Sigmoid colon (tissue), 6 donors: ENCODE measurements at regions not wholly inside any gene's neighbourhood (a gene's known extent, or its start where the extent isn't known, plus 50 kb on each side); places are given as distances from the start of the nearest gene placed in this dataset.

Experiments used
- DNase-seq: peaks from one replicate; pipeline ENCODE4 v3.0.0-alpha.2; 2019
- H3K27ac ChIP-seq, 4 donors: fragments of 200-600 bp; sonication (generic); one replicate each; pipeline ENCODE4 v1.5.1; 2016 to 2019; ENCODE audit warnings: mild to moderate bottlenecking in 1 of 4
- H3K27me3 ChIP-seq, 3 donors: fragments of 200-600 bp; sonication (generic); one replicate each; pipeline ENCODE4 v1.5.1; 2019; ENCODE audit warnings: mild to moderate bottlenecking in 1 of 3
- H3K36me3 ChIP-seq, 4 donors: fragments of 200-600 bp; sonication (generic); one replicate each; pipeline ENCODE4 v1.5.1; 2016 to 2019
- H3K4me1 ChIP-seq, 4 donors: fragments of 200-600 bp; sonication (generic); one replicate each; pipeline ENCODE4 v1.5.1; 2017 to 2019
- H3K4me3 ChIP-seq, 4 donors: fragments of 200-600 bp; sonication (generic); one replicate each; pipeline ENCODE4 v1.5.1; 2017 to 2019; ENCODE audit warnings: mild to moderate bottlenecking in 2 of 4, moderate library complexity in 1 of 4
- H3K9me3 ChIP-seq, 4 donors: fragments of 200-600 bp in 3 of 4; sonication (generic) in 3 of 4; one replicate each; pipeline versions ENCODE4 v1.5.1 to v1.6.1; 2013 to 2019
- CTCF ChIP-seq, 4 experiments: fragments of 450-650 bp in 3 of 4; fragments of 200-600 bp in 1 of 4; IDR thresholded peaks; one replicate each; pipeline ENCODE4 v1.5.1; 2016 to 2019; ENCODE audit warnings: antibody characterized with exemption in 4 of 4, mild to moderate bottlenecking in 3 of 4, moderate library complexity in 2 of 4
- EP300 ChIP-seq, 4 donors: sonication (generic); formaldehyde crosslinking; IDR thresholded peaks; one replicate each; pipeline ENCODE4 v1.6.1; 2017; ENCODE audit warnings: antibody characterized with exemption in 4 of 4
- POLR2A ChIP-seq, 2 donors: fragments of 450-650 bp; IDR thresholded peaks; one replicate each; pipeline ENCODE4 v1.6.1; 2016; ENCODE audit warnings: antibody characterized with exemption in 2 of 2, mild to moderate bottlenecking in 2 of 2, moderate library complexity in 2 of 2
- POLR2AphosphoS5 ChIP-seq, 4 donors: sonication (generic); formaldehyde crosslinking; IDR thresholded peaks; one replicate each; pipeline ENCODE4 v1.6.1; 2017; ENCODE audit warnings: antibody characterized with exemption in 4 of 4
- WGBS, 2 donors: extraction: QIAGEN DNeasy Blood & Tissue Kit; methylation state at CpG; one replicate each; pipeline ENCODE4 v1.1.7; 2013; 5-methylcytosine and 5-hydroxymethylcytosine counted together
- intact Hi-C: fragments of 100-400 bp; cut with DNase I; formaldehyde crosslinking; loops from one replicate; pipeline ENCODE4 v1.15.1; 2023
- donor health status: healthy with polysubstance abuse.
- donor health status: healthy.

- TF ChIP-seq EP300 (IDR thresholded peaks at IDR 0.05) = no peak
- TF ChIP-seq POLR2AphosphoS5 (IDR thresholded peaks at IDR 0.05) = no peak
- TF ChIP-seq POLR2A (IDR thresholded peaks at IDR 0.05) = no peak
- no peak for TF ChIP-seq CTCF (IDR thresholded peaks at IDR 0.05)
- no peaks in the 10 kb centered on the region for H3K4me1 ChIP-seq
- no peak for DNase-seq
- WGBS, 2 donors = 4 to 15% methylated on average over 1 of the region's 1 CpG
- H3K4me3 ChIP-seq = no peak overlapping the region
- H3K9me3 ChIP-seq = peaks cover 0 to 3% (median 0%) of the 10 kb centered on the region in 4 donors
- H3K27me3 ChIP-seq = no peaks in the 10 kb centered on the region
- H3K36me3 ChIP-seq = no peaks in the 10 kb centered on the region
- H3K27ac ChIP-seq = no peak overlapping the region
- intact Hi-C loops = no loop called here
Measured at GRCh38 chr18:14919666-14920065, 171.7 kb downstream of the ANKRD30B start.

- Histone ChIP-seq H3K27me3 (no peaks in the 10 kb centered on the region), H3K9me3 (no peaks in the 10 kb centered on the region), H3K4me3 (no peak overlapping the region), H3K27ac (no peak overlapping the region), H3K36me3 (no peaks in the 10 kb centered on the region), H3K4me1 (no peaks in the 10 kb centered on the region)
- TF ChIP-seq POLR2AphosphoS5 (IDR thresholded peaks at IDR 0.05) (no peak), POLR2A (IDR thresholded peaks at IDR 0.05) (no peak), CTCF (IDR thresholded peaks at IDR 0.05) (no peak), EP300 (IDR thresholded peaks at IDR 0.05) (no peak)
- DNase-seq = no peak
- WGBS, 2 donors = 14 to 74% methylated on average over 5 of the region's 5 CpGs
- intact Hi-C loops = no loop called here
Measured at GRCh38 chr18:14921031-14921430, 173.1 kb downstream of the ANKRD30B start.

GRCh38 chr18:14921547-14921946, 173.6 kb downstream of the ANKRD30B start:
- DNase-seq = no peak
- Histone ChIP-seq H3K4me3 (no peak overlapping the region), H3K27ac (no peak overlapping the region), H3K9me3 (no peaks in the 10 kb centered on the region), H3K36me3 (no peaks in the 10 kb centered on the region), H3K27me3 (no peaks in the 10 kb centered on the region), H3K4me1 (no peaks in the 10 kb centered on the region)
- intact Hi-C loops = no loop called here
- no peak for TF ChIP-seq POLR2A (IDR thresholded peaks at IDR 0.05)
- no peak for TF ChIP-seq CTCF (IDR thresholded peaks at IDR 0.05)
- TF ChIP-seq POLR2AphosphoS5 (IDR thresholded peaks at IDR 0.05) = no peak
- no peak for TF ChIP-seq EP300 (IDR thresholded peaks at IDR 0.05)
- WGBS, 2 donors = 17 to 70% methylated on average over 4 of the region's 4 CpGs

- no peaks in the 10 kb centered on the region for H3K4me1 ChIP-seq
- WGBS, 2 donors = 62 to 77% methylated on average over 3 of the region's 3 CpGs
- H3K36me3 ChIP-seq = no peaks in the 10 kb centered on the region
- no peaks in the 10 kb centered on the region for H3K27me3 ChIP-seq
- H3K27ac ChIP-seq = no peak overlapping the region
- intact Hi-C loops = no loop called here
- no peak for TF ChIP-seq CTCF (IDR thresholded peaks at IDR 0.05)
- TF ChIP-seq POLR2A (IDR thresholded peaks at IDR 0.05) = no peak
- TF ChIP-seq EP300 (IDR thresholded peaks at IDR 0.05) = no peak
- no peak for TF ChIP-seq POLR2AphosphoS5 (IDR thresholded peaks at IDR 0.05)
- no peak for DNase-seq
- H3K9me3 ChIP-seq = no peaks in the 10 kb centered on the region
- no peak overlapping the region for H3K4me3 ChIP-seq
Measured at GRCh38 chr18:14922031-14922430, 174.1 kb downstream of the ANKRD30B start.

- H3K4me3 ChIP-seq = no peak overlapping the region
- no peaks in the 10 kb centered on the region for H3K4me1 ChIP-seq
- H3K36me3 ChIP-seq = no peaks in the 10 kb centered on the region
- no peaks in the 10 kb centered on the region for H3K27me3 ChIP-seq
- H3K27ac ChIP-seq = no peak overlapping the region
- intact Hi-C loops = no loop called here
- H3K9me3 ChIP-seq = no peaks in the 10 kb centered on the region
- DNase-seq = no peak
- TF ChIP-seq CTCF (IDR thresholded peaks at IDR 0.05) = no peak
- no peak for TF ChIP-seq POLR2A (IDR thresholded peaks at IDR 0.05)
- TF ChIP-seq EP300 (IDR thresholded peaks at IDR 0.05) = no peak
- no peak for TF ChIP-seq POLR2AphosphoS5 (IDR thresholded peaks at IDR 0.05)
- WGBS, 2 donors = 69 to 76% methylated on average over 4 of the region's 4 CpGs
Measured at GRCh38 chr18:14922965-14923565, 175.1 kb downstream of the ANKRD30B start.
